ENCODE measurements at regions not wholly inside any gene's neighbourhood (a gene's known extent, or its start where the extent isn't known, plus 50 kb on each side); places are given as distances from the start of the nearest gene placed in this dataset.

DNA sequence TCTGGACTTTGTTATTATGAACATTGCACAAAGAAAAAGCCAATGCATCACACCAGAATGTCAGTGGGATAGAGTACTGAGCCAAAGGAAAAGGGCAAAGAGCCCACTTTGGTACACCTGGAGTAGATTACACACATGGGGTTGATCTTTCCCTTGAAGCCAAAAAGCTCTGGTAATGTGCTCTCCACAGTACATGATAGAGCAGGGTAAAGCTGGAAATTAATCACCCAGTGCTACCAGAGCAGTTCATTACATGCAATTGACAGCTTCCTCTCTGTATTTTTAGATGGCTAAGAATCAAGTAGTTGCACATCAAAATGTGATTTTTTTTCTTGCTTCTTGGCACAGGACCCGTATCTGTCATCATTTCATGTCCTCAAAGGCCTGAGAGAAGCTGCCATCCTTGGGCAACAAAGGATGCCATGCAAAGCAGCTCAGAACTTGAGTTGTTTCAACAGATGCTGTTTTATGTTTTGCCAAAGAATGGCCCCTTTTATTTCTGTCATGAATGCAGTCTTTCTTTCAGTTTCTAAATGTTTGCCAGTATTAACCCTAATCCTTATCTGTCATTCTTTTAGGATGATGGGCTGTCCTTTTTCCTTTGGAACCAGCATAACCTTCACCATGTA is 88.1 kb downstream of the HDGFL1 start:
- TF ChIP-seq, protein P1, sequence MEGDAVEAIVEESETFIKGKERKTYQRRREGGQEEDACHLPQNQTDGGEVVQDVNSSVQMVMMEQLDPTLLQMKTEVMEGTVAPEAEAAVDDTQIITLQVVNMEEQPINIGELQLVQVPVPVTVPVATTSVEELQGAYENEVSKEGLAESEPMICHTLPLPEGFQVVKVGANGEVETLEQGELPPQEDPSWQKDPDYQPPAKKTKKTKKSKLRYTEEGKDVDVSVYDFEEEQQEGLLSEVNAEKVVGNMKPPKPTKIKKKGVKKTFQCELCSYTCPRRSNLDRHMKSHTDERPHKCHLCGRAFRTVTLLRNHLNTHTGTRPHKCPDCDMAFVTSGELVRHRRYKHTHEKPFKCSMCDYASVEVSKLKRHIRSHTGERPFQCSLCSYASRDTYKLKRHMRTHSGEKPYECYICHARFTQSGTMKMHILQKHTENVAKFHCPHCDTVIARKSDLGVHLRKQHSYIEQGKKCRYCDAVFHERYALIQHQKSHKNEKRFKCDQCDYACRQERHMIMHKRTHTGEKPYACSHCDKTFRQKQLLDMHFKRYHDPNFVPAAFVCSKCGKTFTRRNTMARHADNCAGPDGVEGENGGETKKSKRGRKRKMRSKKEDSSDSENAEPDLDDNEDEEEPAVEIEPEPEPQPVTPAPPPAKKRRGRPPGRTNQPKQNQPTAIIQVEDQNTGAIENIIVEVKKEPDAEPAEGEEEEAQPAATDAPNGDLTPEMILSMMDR (IDR thresholded peaks at IDR 0.05), result no peak
- Mint-ChIP-seq H3K4me1 (ENCODE audit: unreplicated experiment) (peaks cover 31% of the 10 kb centered on the region), H3K36me3 (ENCODE audit: unreplicated experiment) (no peaks in the 10 kb centered on the region), H3K4me3 (ENCODE audit: unreplicated experiment) (no peak overlapping the region), H3K27me3 (ENCODE audit: unreplicated experiment) (no peaks in the 10 kb centered on the region), H3K27ac (ENCODE audit: unreplicated experiment) (peak overlapping the region; percentile 60), H3K9me3 (ENCODE audit: unreplicated experiment) (no peaks in the 10 kb centered on the region)
- no peak for DNase-seq (ENCODE audit: extremely low spot score, unreplicated experiment)

DNA sequence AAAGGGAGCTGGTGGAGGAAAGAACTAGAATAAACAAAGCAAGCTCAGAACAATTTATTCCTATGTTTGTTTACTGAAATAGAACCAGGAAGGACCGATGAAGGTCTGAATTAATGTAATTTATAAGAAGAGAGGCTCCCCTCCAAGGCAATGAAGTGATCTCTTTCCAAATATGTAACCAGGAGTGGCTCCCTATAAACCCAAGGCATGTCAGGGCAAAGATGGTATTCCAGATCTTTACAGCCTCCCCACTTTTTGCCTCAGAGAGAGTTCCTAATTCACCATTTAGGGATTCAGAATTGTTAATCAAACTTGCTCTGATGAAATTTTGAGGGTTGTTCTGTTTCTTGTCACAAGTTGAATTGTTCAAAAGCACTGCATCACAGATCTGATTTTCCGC is 88.8 kb downstream of the HDGFL1 start:
- no peak overlapping the region for H3K4me3 Mint-ChIP-seq (ENCODE audit: unreplicated experiment)
- H3K27ac Mint-ChIP-seq (ENCODE audit: unreplicated experiment), result peak overlapping the region; percentile 60
- peaks cover 3% of the 10 kb centered on the region for H3K36me3 Mint-ChIP-seq (ENCODE audit: unreplicated experiment)
- H3K4me1 Mint-ChIP-seq (ENCODE audit: unreplicated experiment), result peaks cover 31% of the 10 kb centered on the region
- no peaks in the 10 kb centered on the region for H3K9me3 Mint-ChIP-seq (ENCODE audit: unreplicated experiment)
- no peaks in the 10 kb centered on the region for H3K27me3 Mint-ChIP-seq (ENCODE audit: unreplicated experiment)
- DNase-seq (ENCODE audit: extremely low spot score, unreplicated experiment), result no peak
- TF ChIP-seq, protein P1 (IDR thresholded peaks at IDR 0.05), result no peak

DNA sequence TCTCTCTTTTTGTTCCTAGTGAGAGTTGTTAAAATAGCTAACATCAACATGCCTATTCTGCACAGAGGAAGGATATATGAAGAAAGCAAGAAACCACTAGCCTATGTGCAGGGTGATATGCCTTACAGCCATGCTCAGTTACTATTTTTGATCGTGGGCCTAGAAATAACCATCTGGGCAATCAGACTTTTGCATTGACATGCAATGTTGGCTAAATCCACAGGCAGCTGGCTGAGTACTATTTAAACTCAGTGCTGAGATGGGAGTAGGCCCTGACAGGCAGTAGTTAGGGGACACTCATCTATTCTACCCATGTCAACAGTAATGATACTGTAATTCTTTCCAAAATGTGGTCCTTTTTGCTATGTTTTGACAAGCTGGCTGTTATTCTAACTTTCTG is 89.6 kb downstream of the HDGFL1 start:
- peak overlapping the region; percentile 60 for H3K27ac Mint-ChIP-seq (ENCODE audit: unreplicated experiment)
- TF ChIP-seq, protein P1 (IDR thresholded peaks at IDR 0.05), result no peak

DNA sequence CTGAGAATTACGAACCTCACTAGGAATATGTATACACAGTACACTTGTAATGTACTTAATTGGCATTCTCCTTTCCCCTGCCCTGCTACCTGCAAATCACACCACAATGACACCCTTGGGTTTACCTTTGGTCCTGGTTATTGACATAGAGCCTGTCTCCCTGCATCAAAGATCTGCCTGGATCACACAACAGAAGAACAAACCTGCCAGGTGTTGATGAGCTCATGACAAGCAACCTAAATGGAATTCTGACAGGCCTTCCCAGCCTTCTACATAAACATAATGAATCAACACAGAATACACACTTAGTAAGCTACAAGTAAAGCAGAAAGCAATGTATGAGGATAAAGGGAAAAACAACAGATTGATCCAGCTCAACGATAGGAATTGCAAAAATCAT is 95.6 kb downstream of the HDGFL1 start:
- no peak for DNase-seq (ENCODE audit: extremely low spot score, unreplicated experiment)
- H3K4me3 Mint-ChIP-seq (ENCODE audit: unreplicated experiment), result no peak overlapping the region
- H3K4me1 Mint-ChIP-seq (ENCODE audit: unreplicated experiment), result peaks cover 39% of the 10 kb centered on the region
- TF ChIP-seq, protein P1 (IDR thresholded peaks at IDR 0.05), result no peak
- H3K36me3 Mint-ChIP-seq (ENCODE audit: unreplicated experiment), result peaks cover 3% of the 10 kb centered on the region
- H3K27me3 Mint-ChIP-seq (ENCODE audit: unreplicated experiment), result no peaks in the 10 kb centered on the region
- no peak overlapping the region for H3K27ac Mint-ChIP-seq (ENCODE audit: unreplicated experiment)
- no peaks in the 10 kb centered on the region for H3K9me3 Mint-ChIP-seq (ENCODE audit: unreplicated experiment)

More for the DNA sequence above, 89.6 kb downstream of the HDGFL1 start:
- peaks cover 3% of the 10 kb centered on the region for H3K36me3 Mint-ChIP-seq (ENCODE audit: unreplicated experiment)
- no peak for DNase-seq (ENCODE audit: extremely low spot score, unreplicated experiment)
- no peaks in the 10 kb centered on the region for H3K9me3 Mint-ChIP-seq (ENCODE audit: unreplicated experiment)
- no peaks in the 10 kb centered on the region for H3K27me3 Mint-ChIP-seq (ENCODE audit: unreplicated experiment)
- H3K4me1 Mint-ChIP-seq (ENCODE audit: unreplicated experiment), result peaks cover 31% of the 10 kb centered on the region
- no peak overlapping the region for H3K4me3 Mint-ChIP-seq (ENCODE audit: unreplicated experiment)

DNA sequence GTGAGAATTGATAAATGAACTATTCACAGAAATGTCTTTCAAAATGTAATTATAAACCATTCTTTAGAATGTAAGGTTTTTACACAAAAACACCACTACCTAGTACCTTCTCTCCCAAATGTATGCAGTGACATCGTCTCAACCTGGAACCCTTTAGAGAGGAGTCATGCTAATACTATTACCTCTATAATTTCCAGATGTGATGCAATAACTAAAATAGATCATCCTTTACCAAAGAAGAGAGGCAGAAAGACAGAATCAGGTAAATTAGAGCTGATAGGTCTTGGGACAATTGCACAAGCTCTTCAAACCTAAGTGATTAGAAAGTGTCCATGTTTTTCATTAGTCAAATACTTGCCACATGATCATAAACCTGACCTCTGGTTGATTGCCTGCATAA is 96.7 kb downstream of the HDGFL1 start:
- Mint-ChIP-seq H3K27me3 (ENCODE audit: unreplicated experiment) (no peaks in the 10 kb centered on the region), H3K36me3 (ENCODE audit: unreplicated experiment) (peaks cover 3% of the 10 kb centered on the region), H3K4me1 (ENCODE audit: unreplicated experiment) (peaks cover 44% of the 10 kb centered on the region), H3K4me3 (ENCODE audit: unreplicated experiment) (no peak overlapping the region), H3K9me3 (ENCODE audit: unreplicated experiment) (no peaks in the 10 kb centered on the region), H3K27ac (ENCODE audit: unreplicated experiment) (peak overlapping the region; percentile 80)
- no peak for DNase-seq (ENCODE audit: extremely low spot score, unreplicated experiment)
- TF ChIP-seq, protein P1 (IDR thresholded peaks at IDR 0.05), result no peak

Measured in osteocyte (in vitro differentiated cells).